Muscle layer of duodenum (tissue), 2 donors: ENCODE measurements at regions not wholly inside any gene's neighbourhood (a gene's known extent, or its start where the extent isn't known, plus 50 kb on each side); places are given as distances from the start of the nearest gene placed in this dataset.
"Not testable (repeated sequence)": the region's sequence is repeated elsewhere in the genome, so short reads cannot be mapped to it uniquely, and the experiment has no call there.

Source experiments
- H3K27ac ChIP-seq: one replicate; pipeline ENCODE4 v1.7.0; 2013; ENCODE audit warnings: mild to moderate bottlenecking, low read length
- H3K27me3 ChIP-seq: one replicate; pipeline ENCODE4 v1.7.0; 2013; ENCODE audit warnings: low read depth, mild to moderate bottlenecking, control low read depth, low read length
- H3K36me3 ChIP-seq, 2 donors: one replicate each; pipeline ENCODE4 v1.7.0; 2013; ENCODE audit warnings: low read length in 2 of 2, control low read depth in 1 of 2, mild to moderate bottlenecking in 1 of 2; ENCODE audit not compliant: insufficient read depth in 2 of 2, control insufficient read depth in 1 of 2
- H3K4me1 ChIP-seq, 2 donors: one replicate each; pipeline ENCODE4 v1.7.0; 2013; ENCODE audit warnings: low read length in 2 of 2, mild to moderate bottlenecking in 2 of 2, control low read depth in 1 of 2, moderate library complexity in 1 of 2; ENCODE audit not compliant: insufficient read depth in 2 of 2, control insufficient read depth in 1 of 2
- H3K4me3 ChIP-seq, 2 donors: one replicate each; pipeline ENCODE4 v1.7.0; 2013; ENCODE audit warnings: low read length in 2 of 2, low read depth in 1 of 2, mild to moderate bottlenecking in 1 of 2
- H3K9me3 ChIP-seq, 2 donors: one replicate each; pipeline ENCODE4 v1.7.0; 2013; ENCODE audit warnings: low read length in 2 of 2, control low read depth in 1 of 2, mild to moderate bottlenecking in 1 of 2; ENCODE audit not compliant: control insufficient read depth in 1 of 2
- donor health status: healthy.

- Histone ChIP-seq H3K4me3 (no peak overlapping the region), H3K27ac (no peak overlapping the region), H3K9me3 (no peaks in the 10 kb centered on the region), H3K27me3 (no peaks in the 10 kb centered on the region), H3K36me3 (no peaks in the 10 kb centered on the region), H3K4me1 (no peaks in the 10 kb centered on the region)
Measured at GRCh38 chr9:30356221-30356620, 2028.2 kb upstream of the ACO1 start.

- no peaks in the 10 kb centered on the region for H3K36me3 ChIP-seq
- no peak overlapping the region for H3K4me3 ChIP-seq
Measured at GRCh38 chr9:30362373-30362772, 2022.1 kb upstream of the ACO1 start.

GRCh38 chr9:30366140-30366539 is 2018.3 kb upstream of the ACO1 start:
- H3K27ac ChIP-seq, H3K27me3 ChIP-seq, H3K36me3 ChIP-seq, H3K4me1 ChIP-seq, H3K9me3 ChIP-seq, H3K4me3 ChIP-seq: not testable (repeated sequence)

More at GRCh38 chr9:30362373-30362772, 2022.1 kb upstream of the ACO1 start:
- Histone ChIP-seq H3K4me1 (no peaks in the 10 kb centered on the region), H3K9me3 (no peaks in the 10 kb centered on the region), H3K27me3 (no peaks in the 10 kb centered on the region), H3K27ac (no peak overlapping the region)

DNA sequence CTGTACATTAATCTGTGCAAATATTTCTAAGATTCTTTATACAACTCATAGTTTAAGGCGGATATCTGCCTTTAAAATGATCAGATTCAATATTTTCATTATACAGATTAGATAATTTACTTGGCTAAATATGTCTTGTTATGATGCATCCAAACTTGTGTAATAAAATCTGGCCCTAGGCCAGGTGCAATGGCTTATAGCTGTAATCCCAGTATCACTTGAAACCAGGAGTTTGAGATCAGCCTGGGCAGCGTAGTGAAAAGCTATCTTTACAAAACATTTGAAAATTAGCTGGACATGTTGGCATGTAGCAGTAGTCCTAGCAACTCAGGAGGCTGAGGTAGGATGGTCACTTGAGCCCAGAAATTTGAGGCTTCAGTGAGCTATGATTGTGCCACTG is 2002.2 kb upstream of the ACO1 start:
- H3K27ac ChIP-seq = no peak overlapping the region
- no peaks in the 10 kb centered on the region for H3K9me3 ChIP-seq
- no peaks in the 10 kb centered on the region for H3K27me3 ChIP-seq
- no peaks in the 10 kb centered on the region for H3K36me3 ChIP-seq
- no peaks in the 10 kb centered on the region for H3K4me1 ChIP-seq
- H3K4me3 ChIP-seq = no peak overlapping the region

GRCh38 chr9:30410273-30410672 is 1974.2 kb upstream of the ACO1 start:
- H3K27ac ChIP-seq = no peak overlapping the region
- no peaks in the 10 kb centered on the region for H3K27me3 ChIP-seq
- H3K4me1 ChIP-seq = no peaks in the 10 kb centered on the region
- no peaks in the 10 kb centered on the region for H3K36me3 ChIP-seq
- H3K4me3 ChIP-seq = no peak overlapping the region
- H3K9me3 ChIP-seq = peaks cover 4 to 6% of the 10 kb centered on the region in 2 donors

- no peak overlapping the region for H3K27ac ChIP-seq
- no peaks in the 10 kb centered on the region for H3K36me3 ChIP-seq
- H3K4me3 ChIP-seq = no peak overlapping the region
- H3K27me3 ChIP-seq = no peaks in the 10 kb centered on the region
- H3K4me1 ChIP-seq = no peaks in the 10 kb centered on the region
- peaks cover 4 to 6% of the 10 kb centered on the region in 2 donors for H3K9me3 ChIP-seq
Measured at GRCh38 chr9:30411571-30411970, 1972.9 kb upstream of the ACO1 start.

DNA sequence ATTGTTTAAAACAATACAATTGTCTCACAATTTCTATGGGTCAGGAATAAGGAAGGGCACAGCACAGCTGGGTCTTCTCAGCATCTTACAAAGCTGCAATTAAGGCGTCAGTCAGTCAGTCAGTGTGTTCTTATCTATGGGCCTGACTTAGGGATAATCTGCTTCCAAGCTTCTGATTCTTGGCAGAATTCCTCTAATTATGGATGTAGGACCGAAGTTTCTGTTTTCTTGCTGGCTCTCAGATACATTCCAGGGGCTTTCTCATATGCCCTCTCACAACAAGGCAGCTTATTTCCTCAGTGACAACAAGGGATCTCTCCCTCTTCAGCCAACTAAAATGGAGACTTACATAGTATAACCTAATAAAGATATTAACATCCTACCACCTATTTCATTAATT is 1925.3 kb upstream of the ACO1 start:
- H3K4me3 ChIP-seq = no peak overlapping the region
- no peaks in the 10 kb centered on the region for H3K27me3 ChIP-seq
- no peaks in the 10 kb centered on the region for H3K4me1 ChIP-seq
- H3K9me3 ChIP-seq = no peaks in the 10 kb centered on the region
- H3K36me3 ChIP-seq = no peaks in the 10 kb centered on the region
- H3K27ac ChIP-seq = no peak overlapping the region

DNA sequence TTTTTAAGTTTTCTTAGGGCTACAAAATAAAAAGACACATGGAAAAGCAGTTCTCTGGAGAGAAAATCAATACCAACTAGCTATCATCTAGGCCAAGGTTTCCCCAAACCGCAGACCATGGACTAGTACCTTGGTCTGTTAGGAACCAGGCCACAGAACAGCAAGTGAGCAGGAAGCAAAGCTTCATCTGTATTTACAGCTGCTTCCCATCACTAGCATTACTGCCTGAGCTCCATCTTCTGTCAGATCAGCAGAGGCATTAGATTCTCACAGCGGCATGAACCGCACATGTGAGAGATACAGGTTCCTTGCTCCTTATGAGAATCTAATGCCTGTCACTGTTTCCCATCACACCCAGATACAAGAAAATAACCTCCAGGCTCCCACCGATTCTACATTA is 1907.6 kb upstream of the ACO1 start:
- H3K27ac ChIP-seq = no peak overlapping the region
- H3K9me3 ChIP-seq = no peaks in the 10 kb centered on the region
- H3K4me3 ChIP-seq = no peak overlapping the region
- no peaks in the 10 kb centered on the region for H3K36me3 ChIP-seq
- no peaks in the 10 kb centered on the region for H3K27me3 ChIP-seq
- H3K4me1 ChIP-seq = no peaks in the 10 kb centered on the region

DNA sequence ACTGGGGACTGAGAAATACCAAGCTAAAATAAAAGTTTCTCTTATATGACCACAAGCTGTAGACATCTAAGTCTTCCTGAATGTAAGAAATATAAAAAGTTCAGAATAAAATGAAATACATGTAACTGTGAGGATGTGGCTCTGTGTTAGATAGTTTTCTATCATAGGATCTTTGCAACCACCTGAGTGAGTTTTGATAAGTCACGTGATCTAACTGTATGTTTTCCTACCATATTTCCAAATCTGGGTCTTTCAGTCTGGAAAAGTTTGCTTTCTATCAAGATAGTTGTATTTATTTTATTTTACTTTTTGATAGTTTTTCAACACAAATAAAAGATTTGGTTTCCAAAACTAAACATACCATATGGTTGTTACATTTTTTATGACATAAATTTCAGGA is 1905.8 kb upstream of the ACO1 start:
- H3K9me3 ChIP-seq = no peaks in the 10 kb centered on the region
- H3K27ac ChIP-seq = no peak overlapping the region
- H3K36me3 ChIP-seq = no peaks in the 10 kb centered on the region
- no peak overlapping the region for H3K4me3 ChIP-seq
- no peaks in the 10 kb centered on the region for H3K27me3 ChIP-seq
- no peaks in the 10 kb centered on the region for H3K4me1 ChIP-seq

DNA sequence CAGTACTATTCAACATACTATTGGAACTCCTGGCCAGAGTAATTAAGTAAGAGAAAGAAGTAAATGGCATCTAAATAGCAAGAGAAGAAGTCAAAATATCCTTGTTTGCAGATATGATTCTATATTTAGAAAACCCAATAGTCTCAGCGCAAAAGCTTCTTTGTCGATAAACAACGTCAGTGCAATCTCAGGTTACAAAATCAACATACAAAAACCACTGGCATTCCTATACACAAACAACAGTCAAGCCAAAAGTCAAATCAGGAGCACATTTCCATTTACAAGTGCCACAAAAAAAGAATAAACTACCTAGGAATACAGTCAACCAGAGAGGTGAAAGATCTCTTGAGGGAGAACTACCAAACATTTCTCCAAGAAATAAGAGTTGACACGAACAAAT is 1901.9 kb upstream of the ACO1 start:
- no peak overlapping the region for H3K4me3 ChIP-seq
- H3K27me3 ChIP-seq = no peaks in the 10 kb centered on the region
- no peaks in the 10 kb centered on the region for H3K4me1 ChIP-seq
- H3K27ac ChIP-seq = no peak overlapping the region
- no peaks in the 10 kb centered on the region for H3K36me3 ChIP-seq
- no peaks in the 10 kb centered on the region for H3K9me3 ChIP-seq

DNA sequence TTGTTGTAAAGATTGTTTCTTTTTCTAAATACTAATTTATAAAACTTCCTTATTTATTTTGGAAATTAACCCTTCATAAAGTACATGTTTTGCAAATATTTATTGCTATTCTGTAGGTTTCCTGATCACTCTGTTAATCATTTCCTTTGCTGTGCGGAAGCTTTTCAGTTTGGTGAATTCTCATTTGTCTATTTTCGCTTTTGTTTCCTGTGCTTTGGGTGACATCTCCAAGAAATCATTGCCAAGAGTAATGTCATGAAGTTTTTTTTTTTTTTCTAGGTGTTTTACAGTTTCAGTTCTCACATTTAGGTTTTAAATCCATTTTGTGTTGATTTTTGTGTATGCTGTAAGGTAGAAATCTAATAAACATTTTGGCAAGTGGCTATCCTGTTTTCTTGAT is 1899.8 kb upstream of the ACO1 start:
- Histone ChIP-seq H3K27me3 (no peaks in the 10 kb centered on the region), H3K9me3 (no peaks in the 10 kb centered on the region), H3K36me3 (no peaks in the 10 kb centered on the region), H3K27ac (no peak overlapping the region), H3K4me3 (no peak overlapping the region), H3K4me1 (no peaks in the 10 kb centered on the region)

DNA sequence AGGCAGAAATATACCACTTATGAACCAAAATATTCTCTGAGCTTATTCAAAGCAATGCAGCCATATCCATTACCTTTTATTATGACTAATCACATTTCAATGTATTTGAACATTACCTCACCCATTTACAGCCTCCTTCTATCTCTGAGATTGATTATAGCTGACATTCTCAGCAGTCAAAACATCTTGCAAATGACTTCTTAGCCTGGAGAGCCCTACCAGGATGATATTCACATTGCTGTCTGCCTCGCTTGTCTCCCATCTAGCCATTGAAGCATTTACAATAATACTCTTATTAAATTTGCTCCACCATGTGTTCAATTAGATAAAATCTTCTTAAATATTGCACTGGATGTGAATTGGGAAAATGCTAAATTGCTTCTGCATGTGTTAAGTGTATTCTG is 1879.9 kb upstream of the ACO1 start:
- Histone ChIP-seq H3K9me3 (no peaks in the 10 kb centered on the region), H3K4me1 (no peaks in the 10 kb centered on the region), H3K27ac (no peak overlapping the region), H3K27me3 (no peaks in the 10 kb centered on the region), H3K36me3 (no peaks in the 10 kb centered on the region), H3K4me3 (no peak overlapping the region)
